ENCODE measurements at regions not wholly inside any gene's neighbourhood (a gene's known extent, or its start where the extent isn't known, plus 50 kb on each side); places are given as distances from the start of the nearest gene placed in this dataset.
"Not testable (repeated sequence)": the region's sequence is repeated elsewhere in the genome, so short reads cannot be mapped to it uniquely, and the experiment has no call there.

DNA sequence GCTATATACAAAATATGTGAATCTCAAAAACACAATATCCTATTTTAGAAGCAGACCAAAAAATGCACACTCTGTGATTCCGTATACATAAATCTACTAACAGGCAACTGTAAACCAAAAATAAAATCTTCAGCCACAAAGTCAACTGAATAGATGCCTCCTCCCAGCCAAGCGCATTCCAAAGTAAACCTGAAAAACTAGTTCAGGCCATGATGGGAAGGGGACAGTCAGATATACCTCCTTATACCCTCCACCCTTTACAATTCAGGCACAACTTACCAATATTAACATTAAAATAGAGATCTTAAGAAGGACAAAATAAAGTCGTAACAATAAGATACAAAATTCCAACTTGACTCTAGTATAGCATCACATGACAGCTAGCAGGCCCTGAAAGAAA, 1604.5 kb upstream of the NUDT12 start:
- no peak overlapping the region for H3K27ac ChIP-seq
- H3K4me1 ChIP-seq: no peaks in the 10 kb centered on the region
- TF ChIP-seq Cebpa-rat (IDR thresholded peaks at IDR 0.05): no peak
- H3K4me2 ChIP-seq: no peak overlapping the region
- no peaks in the 10 kb centered on the region for H3K27me3 ChIP-seq
- H3K9me3 ChIP-seq: no peaks in the 10 kb centered on the region
- no peaks in the 10 kb centered on the region for H4K20me1 ChIP-seq
- no peak overlapping the region for H3K9ac ChIP-seq
- no peak overlapping the region for H3K4me3 ChIP-seq
- no peaks in the 10 kb centered on the region for H3K36me3 ChIP-seq

DNA sequence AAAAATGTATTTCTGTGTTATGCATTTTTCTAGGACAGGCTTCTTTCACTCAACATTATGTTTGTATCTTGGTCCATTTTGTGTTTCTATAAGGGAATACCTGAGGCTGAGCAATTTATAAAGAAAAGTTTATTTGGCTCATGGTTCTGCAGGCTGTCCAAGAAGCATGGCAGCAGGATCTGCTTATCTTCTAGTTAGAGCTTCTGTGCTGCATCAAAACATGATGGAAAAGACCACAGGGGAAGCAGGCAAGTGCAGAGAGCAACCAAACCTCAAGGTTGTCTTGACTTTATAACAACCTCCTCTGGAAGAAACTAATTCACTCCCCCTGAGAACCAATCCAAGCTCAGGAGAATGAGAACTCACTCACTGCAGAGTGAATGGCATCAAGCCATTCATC, 1601.0 kb upstream of the NUDT12 start:
- Histone ChIP-seq H3K9me3 (no peaks in the 10 kb centered on the region), H3K9ac (no peak overlapping the region), H3K27me3 (no peaks in the 10 kb centered on the region), H3K4me3 (no peak overlapping the region), H3K4me1 (no peaks in the 10 kb centered on the region), H3K36me3 (no peaks in the 10 kb centered on the region), H3K4me2 (no peak overlapping the region), H3K27ac (no peak overlapping the region), H4K20me1 (no peaks in the 10 kb centered on the region)
- no peak for TF ChIP-seq Cebpa-rat (IDR thresholded peaks at IDR 0.05)

- not testable (repeated sequence) for H4K20me1 ChIP-seq, H3K9ac ChIP-seq, H3K9me3 ChIP-seq, H3K27me3 ChIP-seq, H3K36me3 ChIP-seq, H3K27ac ChIP-seq, H3K4me1 ChIP-seq, H3K4me3 ChIP-seq, H3K4me2 ChIP-seq
Observed at GRCh38 chr5:105162557-105162956, 1600.0 kb upstream of the NUDT12 start.

- Histone ChIP-seq H3K4me1 (no peaks in the 10 kb centered on the region), H3K4me2 (no peak overlapping the region), H4K20me1 (no peaks in the 10 kb centered on the region), H3K9me3 (no peaks in the 10 kb centered on the region), H3K4me3 (no peak overlapping the region), H3K27ac (no peak overlapping the region), H3K27me3 (no peaks in the 10 kb centered on the region), H3K9ac (no peak overlapping the region), H3K36me3 (no peaks in the 10 kb centered on the region)
- no peak for TF ChIP-seq Cebpa-rat (IDR thresholded peaks at IDR 0.05)
Observed at GRCh38 chr5:105158526-105158925, 1595.9 kb upstream of the NUDT12 start.

DNA sequence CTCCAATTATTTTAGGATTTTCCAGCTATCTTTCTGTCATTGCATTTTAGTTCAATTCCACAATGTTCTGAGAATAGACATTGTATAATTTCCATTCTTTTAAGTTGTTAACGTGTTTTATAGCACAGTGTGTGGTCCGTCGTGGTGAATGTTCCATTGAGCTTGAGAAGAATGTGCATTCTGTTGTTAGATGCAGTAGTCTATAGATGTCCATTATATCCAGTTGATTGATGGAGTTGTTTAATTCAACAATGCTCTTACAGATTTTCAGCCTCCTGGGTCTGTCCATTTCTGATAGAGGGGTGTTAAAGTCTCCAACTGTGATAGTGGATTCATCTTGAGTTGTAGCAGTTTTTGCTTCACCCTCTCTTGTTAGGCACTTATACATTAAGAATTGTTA, 1587.7 kb upstream of the NUDT12 start:
- H3K4me1 ChIP-seq: no peaks in the 10 kb centered on the region

GRCh38 chr5:105146867-105147266, 1584.3 kb upstream of the NUDT12 start:
- no peak overlapping the region for H3K9ac ChIP-seq
- H3K27ac ChIP-seq: no peak overlapping the region
- no peak overlapping the region for H3K4me2 ChIP-seq
- no peak for TF ChIP-seq Cebpa-rat (IDR thresholded peaks at IDR 0.05)
- no peak overlapping the region for H3K4me3 ChIP-seq
- H3K36me3 ChIP-seq: no peaks in the 10 kb centered on the region
- H3K27me3 ChIP-seq: no peaks in the 10 kb centered on the region
- H3K9me3 ChIP-seq: no peaks in the 10 kb centered on the region
- H3K4me1 ChIP-seq: no peaks in the 10 kb centered on the region
- H4K20me1 ChIP-seq: no peaks in the 10 kb centered on the region

More for the DNA sequence above, 1587.7 kb upstream of the NUDT12 start:
- no peak overlapping the region for H3K27ac ChIP-seq
- no peaks in the 10 kb centered on the region for H3K36me3 ChIP-seq
- TF ChIP-seq Cebpa-rat (IDR thresholded peaks at IDR 0.05): no peak
- H3K4me3 ChIP-seq: no peak overlapping the region
- H3K27me3 ChIP-seq: no peaks in the 10 kb centered on the region
- H3K9ac ChIP-seq: no peak overlapping the region
- no peaks in the 10 kb centered on the region for H3K9me3 ChIP-seq
- H4K20me1 ChIP-seq: no peaks in the 10 kb centered on the region
- H3K4me2 ChIP-seq: no peak overlapping the region

GRCh38 chr5:105145152-105145551, 1582.6 kb upstream of the NUDT12 start:
- H4K20me1 ChIP-seq: no peaks in the 10 kb centered on the region
- H3K27me3 ChIP-seq: no peaks in the 10 kb centered on the region
- H3K4me3 ChIP-seq: no peak overlapping the region
- H3K4me2 ChIP-seq: no peak overlapping the region
- no peak for TF ChIP-seq Cebpa-rat (IDR thresholded peaks at IDR 0.05)
- no peak overlapping the region for H3K9ac ChIP-seq
- no peaks in the 10 kb centered on the region for H3K4me1 ChIP-seq
- no peaks in the 10 kb centered on the region for H3K9me3 ChIP-seq
- no peaks in the 10 kb centered on the region for H3K36me3 ChIP-seq
- no peak overlapping the region for H3K27ac ChIP-seq

- Histone ChIP-seq H3K27me3 (no peaks in the 10 kb centered on the region), H3K27ac (no peak overlapping the region), H3K4me2 (no peak overlapping the region), H3K9me3 (no peaks in the 10 kb centered on the region), H4K20me1 (no peaks in the 10 kb centered on the region), H3K4me1 (no peaks in the 10 kb centered on the region), H3K36me3 (no peaks in the 10 kb centered on the region), H3K4me3 (no peak overlapping the region), H3K9ac (no peak overlapping the region)
- TF ChIP-seq Cebpa-rat (IDR thresholded peaks at IDR 0.05): no peak
Observed at GRCh38 chr5:105134328-105134727, 1571.7 kb upstream of the NUDT12 start.

DNA sequence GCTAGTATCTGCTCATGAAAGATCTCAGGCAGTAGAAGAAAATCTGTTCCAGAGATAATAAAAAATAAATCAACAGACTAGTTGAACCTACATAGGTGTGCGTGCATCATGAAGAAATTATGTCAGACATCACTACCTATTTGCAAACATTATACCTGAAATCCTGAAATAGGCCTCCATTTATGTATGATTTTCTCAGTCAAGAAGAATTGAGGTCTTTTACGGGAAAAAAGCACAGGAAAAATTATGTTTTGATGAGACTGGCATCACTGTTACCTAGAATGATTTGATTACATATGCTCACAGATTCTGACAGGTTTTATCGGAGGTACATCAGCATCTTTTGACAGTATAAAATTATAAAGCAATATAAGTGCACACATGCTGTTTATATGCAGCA, 1570.5 kb upstream of the NUDT12 start:
- Histone ChIP-seq H3K36me3 (no peaks in the 10 kb centered on the region), H3K27ac (no peak overlapping the region), H4K20me1 (no peaks in the 10 kb centered on the region), H3K4me1 (no peaks in the 10 kb centered on the region), H3K9me3 (no peaks in the 10 kb centered on the region), H3K27me3 (no peaks in the 10 kb centered on the region), H3K4me2 (no peak overlapping the region), H3K4me3 (no peak overlapping the region), H3K9ac (no peak overlapping the region)
- TF ChIP-seq Cebpa-rat (IDR thresholded peaks at IDR 0.05): no peak

GRCh38 chr5:105132581-105132980, 1570.0 kb upstream of the NUDT12 start:
- H3K9ac ChIP-seq: no peak overlapping the region
- no peaks in the 10 kb centered on the region for H3K4me1 ChIP-seq
- H3K4me2 ChIP-seq: no peak overlapping the region
- H3K27me3 ChIP-seq: no peaks in the 10 kb centered on the region
- no peaks in the 10 kb centered on the region for H3K9me3 ChIP-seq
- no peaks in the 10 kb centered on the region for H3K36me3 ChIP-seq
- H3K4me3 ChIP-seq: no peak overlapping the region
- no peak for TF ChIP-seq Cebpa-rat (IDR thresholded peaks at IDR 0.05)
- no peaks in the 10 kb centered on the region for H4K20me1 ChIP-seq
- H3K27ac ChIP-seq: no peak overlapping the region

- H3K36me3 ChIP-seq: no peaks in the 10 kb centered on the region
- no peaks in the 10 kb centered on the region for H3K27me3 ChIP-seq
- H3K4me2 ChIP-seq: no peak overlapping the region
- H3K27ac ChIP-seq: no peak overlapping the region
- no peaks in the 10 kb centered on the region for H4K20me1 ChIP-seq
- no peak for TF ChIP-seq Cebpa-rat (IDR thresholded peaks at IDR 0.05)
- no peak overlapping the region for H3K4me3 ChIP-seq
- no peak overlapping the region for H3K9ac ChIP-seq
- no peaks in the 10 kb centered on the region for H3K9me3 ChIP-seq
- no peaks in the 10 kb centered on the region for H3K4me1 ChIP-seq
Observed at GRCh38 chr5:105131045-105131444, 1568.5 kb upstream of the NUDT12 start.
